Stimulated activated CD4-positive, alpha-beta T cell treated with anti-CD3 and anti-CD28 coated beads, Interleukin-1b, Interleukin-23, amount 100 ng/mL, for 4 hours (primary cell): ENCODE measurements at regions not wholly inside any gene's neighbourhood (a gene's known extent, or its start where the extent isn't known, plus 50 kb on each side); places are given as distances from the start of the nearest gene placed in this dataset.

Source experiments
- DNase-seq, 2 donors: peaks; one replicate each; pipeline ENCODE4 v3.0.0-alpha.2; 2020; ENCODE audit warnings: low read depth in 2 of 2

DNA sequence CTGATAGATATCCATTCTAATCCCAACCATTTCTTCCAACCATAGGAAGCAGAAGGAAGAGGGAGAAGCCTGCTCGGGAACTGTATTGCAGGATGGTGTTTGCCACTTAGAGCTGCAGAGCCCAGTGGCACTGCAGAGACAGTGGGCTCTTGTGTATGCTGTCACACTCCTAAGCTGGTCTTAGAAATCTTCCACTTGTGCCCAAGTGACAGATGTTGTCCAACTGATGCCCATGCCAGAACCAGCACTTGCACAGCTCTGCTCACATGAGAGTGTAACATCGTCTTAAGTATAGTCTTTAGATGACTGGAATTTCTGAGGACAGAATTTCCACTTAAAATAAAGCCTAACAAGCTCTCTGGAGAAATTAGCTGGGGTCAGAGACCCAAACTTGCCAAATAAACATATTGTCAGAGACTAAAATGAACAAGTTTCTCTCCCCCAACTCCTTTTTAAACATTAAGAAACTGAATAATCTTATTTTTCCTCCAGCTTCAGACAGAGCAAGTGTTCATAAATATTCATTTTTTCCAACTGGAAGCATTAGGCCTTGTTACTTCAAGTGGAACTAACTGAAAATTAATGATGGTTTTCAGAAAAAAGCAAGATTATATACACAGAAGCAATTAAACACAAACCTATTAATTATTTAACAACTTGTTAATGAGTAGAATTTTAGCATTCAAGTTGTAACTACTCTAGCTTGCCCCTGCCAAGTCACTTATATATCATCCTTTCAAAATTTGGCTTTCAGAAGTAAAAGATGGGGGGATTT lies 577.3 kb downstream of the AJAP1 start:
- no peak for DNase-seq

GRCh38 chr1:5227114-5227513 lies 572.7 kb downstream of the AJAP1 start:
- DNase-seq, result no peak

DNA sequence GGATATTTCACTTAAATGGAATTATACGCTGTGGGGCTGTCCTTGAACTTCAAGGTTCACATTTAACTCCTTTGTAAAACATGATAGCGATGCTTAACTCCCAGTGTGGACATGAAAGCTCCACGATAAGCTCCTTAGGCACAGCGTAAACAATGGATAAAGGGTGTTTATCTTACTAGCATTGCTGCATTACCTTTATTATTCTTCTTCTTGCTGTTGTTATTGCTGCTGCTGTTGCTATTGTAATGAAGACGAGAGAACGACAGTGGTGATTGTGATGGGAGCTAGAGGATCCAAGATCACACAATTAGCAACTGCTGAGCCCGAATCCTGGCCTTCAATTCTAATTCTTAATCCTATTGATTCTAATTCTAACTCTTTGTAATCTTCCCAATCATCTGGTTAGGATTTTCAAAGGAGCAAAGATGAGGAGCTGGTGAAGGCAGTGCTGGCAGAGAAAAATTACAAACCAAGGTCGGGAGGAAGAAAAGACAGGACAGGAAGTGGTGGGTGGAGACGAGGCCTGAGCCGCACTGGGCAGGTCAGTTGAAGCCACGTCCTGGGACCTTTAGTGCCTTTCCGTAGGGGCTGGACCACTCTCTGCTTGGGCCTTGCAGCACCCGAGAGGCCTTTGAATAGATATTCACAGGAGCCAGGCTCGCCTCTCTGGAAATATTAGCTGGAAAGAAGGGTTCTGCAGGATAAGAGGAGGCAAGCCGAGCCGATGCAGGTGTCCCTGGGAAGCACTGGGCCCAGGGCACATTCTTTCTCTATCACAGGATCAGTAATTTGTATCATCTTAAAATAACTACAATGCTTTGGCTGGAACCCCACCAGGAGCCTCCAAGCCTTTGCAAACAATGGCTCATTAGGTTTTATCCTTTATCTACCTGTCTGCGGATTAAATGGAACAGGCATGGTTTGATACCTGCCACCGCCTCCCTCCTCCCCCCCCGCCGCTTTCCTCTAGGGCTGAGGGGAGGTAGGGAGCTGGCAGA lies 571.6 kb downstream of the AJAP1 start:
- no peak for DNase-seq

- no peak for DNase-seq
These were observed 568.8 kb downstream of the AJAP1 start for GRCh38 chr1:5223206-5223605.

GRCh38 chr1:5222626-5223025 lies 568.2 kb downstream of the AJAP1 start:
- no peak for DNase-seq

DNA sequence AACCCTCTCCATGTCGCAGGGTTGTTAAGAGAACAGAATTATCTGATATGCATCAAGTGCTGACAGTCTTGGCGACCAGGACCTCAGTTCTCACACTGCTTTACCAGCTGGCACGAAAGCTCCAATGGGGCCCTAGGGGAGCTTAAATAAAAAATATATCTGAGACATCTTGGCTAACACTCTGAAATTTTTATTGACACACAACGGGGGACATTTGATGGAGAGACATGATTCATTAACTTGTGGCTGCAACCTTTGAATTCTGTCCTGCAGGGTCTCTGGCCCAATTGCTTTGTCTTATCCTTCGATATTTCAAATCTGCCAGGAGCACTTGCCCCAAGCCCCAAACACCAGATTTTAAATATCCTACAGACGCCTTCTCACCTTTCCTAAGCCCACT lies 567.0 kb downstream of the AJAP1 start:
- DNase-seq, result no peak

DNA sequence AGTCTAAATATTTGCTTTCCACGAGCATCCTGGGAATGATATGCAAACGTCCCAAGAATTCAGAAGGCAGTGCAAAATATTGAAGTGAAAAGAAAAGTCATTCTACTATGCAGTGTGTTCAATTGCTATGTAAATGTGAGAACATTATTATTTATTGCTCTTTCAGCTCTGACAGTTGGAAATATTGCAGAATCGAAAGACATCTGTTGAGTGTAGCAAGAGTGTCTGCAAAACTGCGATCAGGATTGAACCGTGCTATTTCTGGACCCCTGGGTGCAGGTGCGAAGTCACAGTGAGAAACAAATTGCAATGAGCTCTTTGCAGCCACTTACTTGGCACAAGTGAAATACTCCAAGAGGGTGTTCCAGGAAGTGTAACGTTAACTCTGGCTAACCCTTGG lies 566.4 kb downstream of the AJAP1 start:
- DNase-seq, result no peak

DNA sequence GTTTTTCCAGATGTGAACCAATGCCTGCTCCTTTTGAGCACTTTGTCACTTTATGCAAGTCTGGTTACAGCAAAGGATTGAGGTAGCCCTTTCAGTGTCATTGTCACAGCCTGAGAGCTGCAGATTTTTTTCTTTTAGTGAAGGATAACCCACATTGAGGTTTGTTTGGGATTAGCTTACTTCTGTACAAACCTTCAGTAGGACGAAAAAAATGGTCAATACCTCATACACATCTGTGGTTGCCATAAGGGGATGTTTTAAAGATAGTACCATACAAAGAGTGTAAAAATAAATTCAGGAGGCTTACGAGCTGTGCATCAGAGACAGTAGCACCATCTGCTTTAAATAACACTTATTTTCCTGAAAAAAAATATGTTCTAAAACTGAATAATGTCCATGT lies 566.0 kb downstream of the AJAP1 start:
- DNase-seq, result no peak

DNA sequence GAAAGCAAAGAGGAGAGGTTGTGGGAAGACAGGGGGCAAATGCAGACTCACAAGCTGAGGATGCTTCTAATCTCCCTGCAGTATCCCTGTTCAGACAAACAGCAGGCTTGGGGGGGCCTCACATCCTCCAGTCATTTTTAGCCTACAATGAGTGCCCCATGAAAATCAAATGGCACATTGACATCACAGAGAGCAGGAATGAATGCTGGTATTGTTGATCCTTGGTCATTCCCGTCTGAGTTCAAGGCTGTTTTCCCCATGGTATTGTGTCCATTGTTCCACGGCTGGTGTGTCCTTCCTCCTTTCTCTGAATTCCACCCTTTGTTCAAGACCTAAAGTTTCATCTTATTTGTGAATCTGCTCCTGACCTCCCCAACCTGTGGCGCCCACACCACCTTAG lies 545.6 kb downstream of the AJAP1 start:
- no peak for DNase-seq

- DNase-seq, result no peak
These were observed 543.9 kb downstream of the AJAP1 start for GRCh38 chr1:5198328-5198727.

DNA sequence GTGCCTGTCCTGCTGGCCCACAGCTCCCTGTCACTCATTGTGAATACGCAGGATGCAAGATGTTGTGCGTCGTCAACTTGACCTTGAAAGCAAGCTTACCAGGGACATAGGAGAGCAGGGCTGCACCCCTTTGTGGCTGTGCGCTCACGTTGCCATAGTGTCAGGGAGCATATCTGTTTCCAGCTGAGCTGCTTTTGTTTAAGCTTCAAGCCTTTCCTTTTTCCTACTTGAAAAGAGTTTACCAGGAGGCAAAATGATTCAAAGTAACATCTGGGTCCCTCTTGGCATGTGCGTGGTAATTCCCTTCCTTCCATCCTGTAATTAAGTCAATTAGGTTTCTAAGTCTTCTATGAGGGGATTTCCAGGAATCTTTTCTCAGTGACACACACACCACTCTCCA lies 537.1 kb downstream of the AJAP1 start:
- no peak for DNase-seq

DNA sequence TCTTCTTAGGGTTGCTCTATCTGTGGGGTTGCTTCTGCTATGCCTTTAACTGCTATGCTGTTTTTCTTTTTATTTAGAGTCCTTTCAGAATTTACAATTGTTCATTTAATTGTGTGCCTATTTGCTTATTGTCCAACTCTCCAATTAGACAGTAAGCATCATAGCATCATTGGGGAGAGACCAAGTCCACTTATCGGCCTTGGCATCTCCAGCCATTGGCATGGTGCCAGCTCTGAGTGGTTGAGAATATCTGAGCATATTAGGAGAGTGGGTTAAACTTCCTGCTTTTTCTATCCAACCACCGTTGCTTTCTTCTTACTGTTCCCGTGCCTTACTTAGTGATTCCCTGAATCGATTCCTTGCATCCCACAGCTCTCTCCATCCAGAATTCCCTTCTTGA lies 535.0 kb downstream of the AJAP1 start:
- DNase-seq, result no peak

DNA sequence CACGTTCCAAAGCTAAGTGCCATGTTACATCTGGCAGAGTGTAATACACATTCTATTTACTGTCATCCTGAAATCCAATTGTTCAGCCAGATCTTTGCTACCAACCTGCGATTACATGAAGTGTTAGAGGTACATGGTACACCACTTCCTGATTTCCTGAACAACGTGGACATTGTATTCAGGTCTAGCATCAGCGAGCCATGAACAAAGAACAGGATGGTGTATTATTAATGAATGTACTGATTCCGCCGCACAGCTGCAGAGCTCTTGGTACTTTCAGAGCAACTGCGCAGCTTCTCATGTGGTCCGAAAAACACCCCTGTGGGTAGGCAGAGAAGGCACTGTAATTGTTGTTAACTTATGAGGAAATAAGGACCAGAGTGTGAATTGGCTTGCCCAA lies 511.4 kb downstream of the AJAP1 start:
- no peak for DNase-seq

GRCh38 chr1:5164158-5164557 lies 509.7 kb downstream of the AJAP1 start:
- DNase-seq, result no peak

GRCh38 chr1:5161372-5161771 lies 507.0 kb downstream of the AJAP1 start:
- no peak for DNase-seq

DNA sequence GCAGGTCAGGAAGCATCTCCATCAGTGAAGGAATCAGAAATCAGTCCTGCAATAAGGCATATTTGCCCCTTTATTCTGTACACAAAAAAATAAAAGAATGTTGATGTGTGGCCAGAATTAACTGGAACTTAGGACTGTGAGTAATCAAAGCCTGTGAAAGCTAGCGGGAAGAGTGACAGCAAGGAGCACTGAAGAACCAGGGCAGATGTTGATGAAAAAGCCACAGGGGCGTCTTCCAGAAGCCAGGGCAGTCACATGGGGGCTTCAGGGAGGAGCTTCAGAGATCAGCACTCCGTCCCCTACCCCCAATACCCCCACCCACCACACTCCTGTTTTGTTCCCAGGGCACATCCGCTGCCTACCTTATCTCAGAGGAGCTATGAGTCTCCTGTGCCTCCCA lies 502.8 kb downstream of the AJAP1 start:
- no peak for DNase-seq

DNA sequence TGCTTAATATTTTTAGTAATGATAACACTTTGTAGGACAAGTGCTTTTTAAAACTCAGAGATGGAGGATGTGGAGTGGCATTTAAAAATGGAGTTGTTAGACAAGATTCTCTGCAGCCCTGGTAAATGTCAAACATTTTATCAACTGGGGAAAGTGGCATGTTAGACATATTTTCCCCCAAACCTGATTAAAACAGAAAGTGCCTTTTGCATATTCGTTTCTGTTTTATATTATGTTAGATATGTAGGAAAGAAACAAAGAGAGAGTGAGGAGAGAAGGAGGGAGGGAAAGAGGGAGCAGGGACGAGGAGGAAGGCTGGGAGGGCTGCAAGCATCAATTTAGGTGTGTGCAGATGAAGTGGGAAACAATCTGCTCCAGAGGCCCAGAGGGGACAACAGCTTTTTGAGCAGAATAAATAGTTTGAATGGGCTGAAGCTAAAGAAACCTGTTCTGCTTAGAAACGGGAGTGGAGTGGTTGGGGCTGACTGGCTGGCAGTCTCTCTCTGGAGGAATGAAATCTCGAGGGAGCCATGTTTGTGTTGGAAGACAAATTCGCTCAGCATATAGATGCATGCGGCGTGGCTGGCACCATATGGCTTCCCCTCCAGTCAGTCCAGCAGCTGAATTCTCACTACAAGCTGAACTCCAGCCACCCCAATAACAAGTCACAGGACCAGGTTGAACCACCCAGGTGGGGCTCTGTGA lies 502.2 kb downstream of the AJAP1 start:
- no peak for DNase-seq

GRCh38 chr1:5151511-5151910 lies 497.1 kb downstream of the AJAP1 start:
- DNase-seq, result no peak

- DNase-seq, result no peak
These were observed 495.8 kb downstream of the AJAP1 start for GRCh38 chr1:5150191-5150590.

- no peak for DNase-seq
These were observed 493.4 kb downstream of the AJAP1 start for GRCh38 chr1:5147806-5148205.

DNA sequence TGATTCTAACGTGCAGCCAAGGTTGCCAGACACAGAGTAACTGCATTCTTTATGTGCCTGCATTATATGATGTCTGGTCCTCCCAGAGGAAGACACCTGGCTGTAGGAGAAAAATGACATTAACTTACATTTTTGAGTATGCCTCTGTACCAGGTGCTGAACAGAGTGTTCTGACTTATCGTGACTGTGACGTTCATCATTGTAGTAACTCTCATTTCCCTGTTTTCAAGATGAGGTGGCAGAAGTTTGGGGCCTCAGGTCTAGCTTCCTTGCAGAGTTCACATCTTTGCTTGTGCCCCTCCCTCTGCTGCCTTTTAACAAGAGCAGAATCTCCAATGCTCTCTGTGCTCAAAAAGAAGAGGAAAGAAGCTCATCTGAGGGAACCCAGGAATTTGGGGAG lies 488.0 kb downstream of the AJAP1 start:
- no peak for DNase-seq

GRCh38 chr1:5141750-5142149 lies 487.3 kb downstream of the AJAP1 start:
- no peak for DNase-seq
